Peyer's patch (tissue), 4 donors: ENCODE measurements at regions not wholly inside any gene's neighbourhood (a gene's known extent, or its start where the extent isn't known, plus 50 kb on each side); places are given as distances from the start of the nearest gene placed in this dataset.
"Not testable (repeated sequence)": the region's sequence is repeated elsewhere in the genome, so short reads cannot be mapped to it uniquely, and the experiment has no call there.

Experiments
- CTCF ChIP-seq, 6 experiments: fragments of 450-650 bp in 4 of 6; fragments of 200-600 bp in 2 of 6; sonication (generic) in 1 of 6; IDR thresholded peaks; one replicate each; pipeline ENCODE4 v1.5.1; 2017 to 2019; ENCODE audit warnings: antibody characterized with exemption in 6 of 6, mild to moderate bottlenecking in 3 of 6, moderate library complexity in 1 of 6
- POLR2A ChIP-seq, 2 donors: fragments of 450-650 bp; IDR thresholded peaks; one replicate each; pipeline ENCODE4 v1.5.1; 2017; ENCODE audit warnings: antibody characterized with exemption in 2 of 2, mild to moderate bottlenecking in 2 of 2, moderate library complexity in 2 of 2

GRCh38 chr9:39663713-39664112 is 308.2 kb downstream of the SPATA31A1 start:
- TF ChIP-seq CTCF, POLR2A (IDR thresholded peaks at IDR 0.05): not testable (repeated sequence)
